Sigmoid colon (tissue), 4 donors: ENCODE measurements at regions not wholly inside any gene's neighbourhood (a gene's known extent, or its start where the extent isn't known, plus 50 kb on each side); places are given as distances from the start of the nearest gene placed in this dataset.

ENCODE experiments used
- CTCF ChIP-seq, 4 experiments: fragments of 450-650 bp in 3 of 4; fragments of 200-600 bp in 1 of 4; IDR thresholded peaks; one replicate each; pipeline ENCODE4 v1.5.1; 2016 to 2019; ENCODE audit warnings: antibody characterized with exemption in 4 of 4, mild to moderate bottlenecking in 3 of 4, moderate library complexity in 2 of 4
- POLR2A ChIP-seq, 2 donors: fragments of 450-650 bp; IDR thresholded peaks; one replicate each; pipeline ENCODE4 v1.6.1; 2016; ENCODE audit warnings: antibody characterized with exemption in 2 of 2, mild to moderate bottlenecking in 2 of 2, moderate library complexity in 2 of 2
- POLR2AphosphoS5 ChIP-seq, 4 donors: sonication (generic); formaldehyde crosslinking; IDR thresholded peaks; one replicate each; pipeline ENCODE4 v1.6.1; 2017; ENCODE audit warnings: antibody characterized with exemption in 4 of 4

GRCh38 chr1:193537266-193538002 lies 351.0 kb upstream of the B3GALT2 start:
- TF ChIP-seq CTCF (IDR thresholded peaks at IDR 0.05), result no peak
- no peak for TF ChIP-seq POLR2A (IDR thresholded peaks at IDR 0.05)
- TF ChIP-seq POLR2AphosphoS5 (IDR thresholded peaks at IDR 0.05), result no peak
